ENCODE measurements at regions not wholly inside any gene's neighbourhood (a gene's known extent, or its start where the extent isn't known, plus 50 kb on each side); places are given as distances from the start of the nearest gene placed in this dataset.

- TF ChIP-seq CTCF (conservative IDR thresholded peaks at IDR 0.05; ENCODE audit: low read length) (no peak), EZH2phosphoT487 (IDR thresholded peaks at IDR 0.05; ENCODE audit: borderline replicate concordance, low read depth, low read length) (no peak)
Measured at GRCh38 chr12:91792597-91792996, 353.0 kb downstream of the BTG1 start.
